SU-DHL-6 (cell line): ENCODE measurements at regions not wholly inside any gene's neighbourhood (a gene's known extent, or its start where the extent isn't known, plus 50 kb on each side); places are given as distances from the start of the nearest gene placed in this dataset.

Experiments
- H2AFZ ChIP-seq: fragments of 200-600 bp; sonication (generic); 2 replicates; pipeline ENCODE4 v1.6.1; 2014; ENCODE audit warnings: low read depth, mild to moderate bottlenecking, moderate library complexity, mixed read lengths, antibody characterized with exemption, low read length; ENCODE audit not compliant: severe bottlenecking
- H3F3A ChIP-seq: fragments of 200-600 bp; shearing (Covaris generic); 2 replicates; pipeline ENCODE4 v1.6.0; 2016; ENCODE audit warnings: antibody characterized with exemption, mild to moderate bottlenecking; ENCODE audit not compliant: insufficient read depth
- H3K27ac ChIP-seq: fragments of 200-600 bp; sonication (generic); 2 replicates; pipeline ENCODE4 v1.5.1; 2016; ENCODE audit warnings: low read depth, mild to moderate bottlenecking, low read length, moderate library complexity, mixed read lengths
- H3K27me3 ChIP-seq: fragments of 200-600 bp; sonication (generic), shearing (Covaris generic); 2 replicates; pipeline ENCODE4 v1.6.0; 2014; ENCODE audit warnings: mild to moderate bottlenecking, low read length
- H3K36me3 ChIP-seq: fragments of 200-600 bp; sonication (generic); 2 replicates; pipeline ENCODE4 v1.6.1; 2014; ENCODE audit warnings: mild to moderate bottlenecking, low read length, mixed read lengths
- H3K4me2 ChIP-seq: fragments of 300-600, 200-600 bp; shearing (Covaris generic), sonication (generic); 2 replicates; pipeline ENCODE4 v1.6.0; 2014; ENCODE audit warnings: low read length, low read depth, mild to moderate bottlenecking; ENCODE audit not compliant: poor library complexity, severe bottlenecking
- H3K4me3 ChIP-seq: fragments of 200-600 bp; sonication (generic); 2 replicates; pipeline ENCODE4 v1.5.1; 2014; ENCODE audit warnings: antibody characterized with exemption, low read length, mild to moderate bottlenecking, mixed read lengths; ENCODE audit not compliant: insufficient read depth, poor library complexity, severe bottlenecking
- H3K79me2 ChIP-seq: fragments of 200-600 bp; sonication (generic); 2 replicates; pipeline ENCODE4 v1.6.1; 2014; ENCODE audit warnings: mild to moderate bottlenecking, low read length, moderate library complexity; ENCODE audit not compliant: insufficient read depth
- H3K9ac ChIP-seq: fragments of 200-600 bp; sonication (generic); 2 replicates; pipeline ENCODE4 v1.7.0; 2014; ENCODE audit warnings: mild to moderate bottlenecking, low read length
- H3K9me2 ChIP-seq: fragments of 200-600 bp; sonication (generic); replicated peaks from 2 replicates; pipeline ENCODE4 v1.6.1; 2014; ENCODE audit warnings: low read length; ENCODE audit not compliant: insufficient read depth
- H3K9me3 ChIP-seq: fragments of 200-600 bp; sonication (generic); 2 replicates; pipeline ENCODE4 v1.6.1; 2014; ENCODE audit warnings: low read length, mixed read lengths; ENCODE audit not compliant: insufficient read depth
- H4K20me1 ChIP-seq: fragments of 200-600 bp; sonication (generic); 2 replicates; pipeline ENCODE4 v1.6.1; 2014; ENCODE audit warnings: low read depth, mild to moderate bottlenecking, antibody characterized with exemption, low read length, moderate library complexity, mixed read lengths
- CTCF ChIP-seq: fragments of 200-600 bp; sonication (generic); IDR thresholded peaks from one replicate; pipeline ENCODE4 v1.5.1; 2017; ENCODE audit warnings: antibody characterized with exemption, mild to moderate bottlenecking, low read length, moderate library complexity; ENCODE audit not compliant: insufficient read depth, poor library complexity, severe bottlenecking
- EZH2phosphoT487 ChIP-seq: fragments of 200-600 bp; sonication (generic), shearing (Covaris generic); conservative IDR thresholded peaks from 2 replicates; pipeline ENCODE4 v1.6.1; 2018; ENCODE audit warnings: mild to moderate bottlenecking, antibody characterized with exemption, low read length, moderate library complexity, mixed read lengths

- no peaks in the 10 kb centered on the region for H3K27me3 ChIP-seq
- H3K4me2 ChIP-seq = no peak overlapping the region
- H3K9me3 ChIP-seq = no peaks in the 10 kb centered on the region
- no peak overlapping the region for H3K27ac ChIP-seq
- no peaks in the 10 kb centered on the region for H3K36me3 ChIP-seq
- no peak overlapping the region for H2AFZ ChIP-seq
- no peaks in the 10 kb centered on the region for H3K9me2 ChIP-seq
- no peak overlapping the region for H3K9ac ChIP-seq
- H3K4me3 ChIP-seq = no peak overlapping the region
- TF ChIP-seq EZH2phosphoT487 (no peak), CTCF (no peak)
- H3K79me2 ChIP-seq = no peaks in the 10 kb centered on the region
- H3F3A ChIP-seq = no peaks in the 10 kb centered on the region
- H4K20me1 ChIP-seq = no peaks in the 10 kb centered on the region
These were observed 214.0 kb upstream of the UGT8 start for GRCh38 chr4:114384629-114385028.

- Histone ChIP-seq H4K20me1 (no peaks in the 10 kb centered on the region), H3K9me3 (no peaks in the 10 kb centered on the region), H3K4me2 (no peak overlapping the region), H3K9ac (no peak overlapping the region), H3F3A (no peaks in the 10 kb centered on the region), H3K36me3 (no peaks in the 10 kb centered on the region), H2AFZ (no peak overlapping the region), H3K27ac (no peak overlapping the region), H3K4me3 (no peak overlapping the region), H3K27me3 (no peaks in the 10 kb centered on the region), H3K79me2 (no peaks in the 10 kb centered on the region), H3K9me2 (no peaks in the 10 kb centered on the region)
- TF ChIP-seq CTCF = no peak
- TF ChIP-seq EZH2phosphoT487 = no peak
These were observed 213.2 kb upstream of the UGT8 start for GRCh38 chr4:114385195-114385985.

GRCh38 chr4:114386637-114387233 is 211.9 kb upstream of the UGT8 start:
- no peaks in the 10 kb centered on the region for H3K9me2 ChIP-seq
- no peak overlapping the region for H2AFZ ChIP-seq
- H3K9me3 ChIP-seq = no peaks in the 10 kb centered on the region
- H3F3A ChIP-seq = no peaks in the 10 kb centered on the region
- no peak overlapping the region for H3K4me2 ChIP-seq
- no peak overlapping the region for H3K4me3 ChIP-seq
- H3K9ac ChIP-seq = no peak overlapping the region
- no peaks in the 10 kb centered on the region for H3K27me3 ChIP-seq
- no peak overlapping the region for H3K27ac ChIP-seq
- H4K20me1 ChIP-seq = no peaks in the 10 kb centered on the region
- no peaks in the 10 kb centered on the region for H3K36me3 ChIP-seq
- no peak for TF ChIP-seq EZH2phosphoT487
- peak; percentile 12 for TF ChIP-seq CTCF
- H3K79me2 ChIP-seq = no peaks in the 10 kb centered on the region
